ENCODE measurements at regions not wholly inside any gene's neighbourhood (a gene's known extent, or its start where the extent isn't known, plus 50 kb on each side); places are given as distances from the start of the nearest gene placed in this dataset.

DNA sequence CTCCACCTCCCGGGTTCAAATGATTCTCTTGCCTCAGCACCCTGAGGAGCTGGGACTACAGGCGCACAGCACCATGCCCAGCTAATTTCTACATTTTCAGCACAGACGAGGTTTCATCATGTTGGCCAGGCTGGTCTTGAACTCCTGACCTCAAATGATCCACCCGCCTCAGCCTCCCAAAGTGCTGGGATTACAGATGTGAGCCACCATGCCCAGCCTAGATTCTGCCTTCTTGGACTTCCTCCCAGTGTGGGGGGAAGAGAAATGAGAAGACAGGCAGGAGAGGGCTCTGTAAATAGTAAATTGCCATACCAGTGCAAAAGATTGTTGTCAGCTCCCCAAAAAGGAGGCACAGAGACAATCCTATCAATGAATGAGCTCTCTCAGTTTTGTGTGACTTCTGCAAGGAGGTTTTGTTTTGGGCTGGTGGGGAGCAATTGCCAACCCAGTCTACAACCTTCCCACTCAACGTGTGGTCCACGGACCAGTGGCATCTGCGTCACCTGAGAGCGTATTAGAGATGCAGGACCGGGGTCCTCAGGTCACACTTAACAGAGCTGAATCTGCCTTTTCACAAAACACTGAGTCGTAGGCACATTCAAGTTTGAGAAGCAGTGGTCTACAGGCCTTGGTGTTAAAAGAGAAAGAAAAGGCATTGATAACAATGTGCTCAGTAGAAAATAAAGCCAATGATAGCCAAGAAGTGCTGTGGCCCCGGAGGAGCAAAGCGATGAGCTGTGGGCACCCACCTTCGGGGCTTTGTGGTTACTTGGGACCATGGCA is 78.1 kb downstream of the MYCN start:
- H3K4me1 Mint-ChIP-seq (ENCODE audit: unreplicated experiment): peaks cover 28% of the 10 kb centered on the region
- H3K27ac Mint-ChIP-seq: no peak overlapping the region
- TF ChIP-seq CTCF (conservative IDR thresholded peaks at IDR 0.05): no peak
- H3K36me3 Mint-ChIP-seq: no peaks in the 10 kb centered on the region
- no peak for DNase-seq (ENCODE audit: extremely low spot score, unreplicated experiment)
- peaks cover 3% of the 10 kb centered on the region for H3K27me3 Mint-ChIP-seq
- no peaks in the 10 kb centered on the region for H3K9me3 Mint-ChIP-seq
- no peak overlapping the region for H3K4me3 Mint-ChIP-seq

DNA sequence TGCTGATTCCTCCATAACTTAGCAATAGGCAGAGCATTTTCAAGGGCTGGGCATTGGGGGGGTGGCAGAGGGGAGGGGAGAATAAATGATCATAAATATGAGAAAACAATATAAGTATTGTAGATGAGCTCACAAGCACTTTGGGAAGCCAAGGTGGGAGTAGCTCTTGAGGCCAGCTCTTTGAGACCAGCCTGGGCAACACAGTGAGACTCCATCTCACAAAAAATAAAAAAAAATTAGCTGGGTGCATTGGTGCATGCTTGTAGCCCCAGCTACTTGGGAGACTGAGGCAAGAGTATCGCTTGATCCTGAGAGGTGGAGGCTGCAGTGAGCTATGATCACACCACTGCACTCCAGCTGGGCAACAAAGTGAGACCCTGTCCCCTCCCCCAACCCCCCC is 75.9 kb downstream of the MYCN start:
- H3K9me3 Mint-ChIP-seq: no peaks in the 10 kb centered on the region
- peak overlapping the region; percentile 66 for H3K27ac Mint-ChIP-seq
- H3K4me3 Mint-ChIP-seq: no peak overlapping the region
- H3K36me3 Mint-ChIP-seq: no peaks in the 10 kb centered on the region
- TF ChIP-seq CTCF (conservative IDR thresholded peaks at IDR 0.05): no peak
- peaks cover 5% of the 10 kb centered on the region for H3K27me3 Mint-ChIP-seq
- peaks cover 28% of the 10 kb centered on the region for H3K4me1 Mint-ChIP-seq (ENCODE audit: unreplicated experiment)
- no peak for DNase-seq (ENCODE audit: extremely low spot score, unreplicated experiment)

GRCh38 chr2:16015903-16016265 is 75.5 kb downstream of the MYCN start:
- no peak for DNase-seq (ENCODE audit: extremely low spot score, unreplicated experiment)
- peak overlapping the region; percentile 15 for H3K4me3 Mint-ChIP-seq
- peaks cover 28% of the 10 kb centered on the region for H3K4me1 Mint-ChIP-seq (ENCODE audit: unreplicated experiment)
- H3K36me3 Mint-ChIP-seq: no peaks in the 10 kb centered on the region
- no peaks in the 10 kb centered on the region for H3K9me3 Mint-ChIP-seq
- H3K27ac Mint-ChIP-seq: peak overlapping the region; percentile 66
- TF ChIP-seq CTCF (conservative IDR thresholded peaks at IDR 0.05): no peak
- peaks cover 5% of the 10 kb centered on the region for H3K27me3 Mint-ChIP-seq

DNA sequence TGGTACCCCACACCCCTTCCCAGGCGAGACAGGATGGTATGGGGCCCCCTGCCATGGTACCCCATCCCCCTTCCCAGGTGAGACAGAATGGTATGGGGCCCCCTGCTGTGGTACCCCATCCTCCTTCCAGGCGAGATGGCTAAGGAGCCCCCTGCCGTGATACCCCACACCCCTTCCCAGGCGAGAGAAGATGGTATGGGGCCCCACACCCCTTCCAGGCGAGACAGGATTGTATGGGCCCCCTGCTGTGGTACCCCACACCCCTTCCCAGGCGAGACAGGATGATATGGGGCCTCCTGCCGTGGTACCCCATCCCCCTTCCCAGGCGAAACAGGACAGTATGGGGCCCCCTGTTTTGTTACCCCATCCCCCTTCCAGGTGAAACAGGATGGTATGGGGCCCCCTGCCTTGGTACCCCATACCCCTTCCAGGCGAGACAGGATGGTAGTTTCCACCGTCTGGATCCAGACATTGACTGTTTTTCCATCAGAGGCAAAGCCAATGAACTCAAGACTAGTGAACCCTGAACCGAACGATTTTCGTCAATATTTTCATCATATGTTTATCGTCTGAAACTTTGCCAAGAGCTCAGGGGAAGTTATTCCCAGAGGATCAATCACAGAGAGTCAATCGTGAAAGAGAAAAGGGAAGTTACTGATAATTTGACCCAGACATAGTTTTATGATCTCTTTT is 75.0 kb downstream of the MYCN start:
- DNase-seq (ENCODE audit: extremely low spot score, unreplicated experiment): no peak
- Mint-ChIP-seq H3K4me3 (no peak overlapping the region), H3K36me3 (no peaks in the 10 kb centered on the region), H3K27me3 (peaks cover 5% of the 10 kb centered on the region), H3K27ac (peak overlapping the region; percentile 66), H3K4me1 (ENCODE audit: unreplicated experiment) (peaks cover 28% of the 10 kb centered on the region), H3K9me3 (no peaks in the 10 kb centered on the region)
- no peak for TF ChIP-seq CTCF (conservative IDR thresholded peaks at IDR 0.05)

GRCh38 chr2:16014802-16015201 is 74.5 kb downstream of the MYCN start:
- H3K4me1 Mint-ChIP-seq (ENCODE audit: unreplicated experiment): peaks cover 28% of the 10 kb centered on the region

More at GRCh38 chr2:16014802-16015201, 74.5 kb downstream of the MYCN start:
- Mint-ChIP-seq H3K27me3 (peaks cover 5% of the 10 kb centered on the region), H3K36me3 (no peaks in the 10 kb centered on the region), H3K27ac (peak overlapping the region; percentile 34), H3K9me3 (no peaks in the 10 kb centered on the region), H3K4me3 (peak overlapping the region; percentile 32)
- no peak for DNase-seq (ENCODE audit: extremely low spot score, unreplicated experiment)
- no peak for TF ChIP-seq CTCF (conservative IDR thresholded peaks at IDR 0.05)

All from type B pancreatic cell (in vitro differentiated cells).